AG08395 (cell line): ENCODE measurements at regions not wholly inside any gene's neighbourhood (a gene's known extent, or its start where the extent isn't known, plus 50 kb on each side); places are given as distances from the start of the nearest gene placed in this dataset.

Source experiments
- DNase-seq: peaks from one replicate; pipeline ENCODE4 v3.0.0; 2012; ENCODE audit warnings: mixed read lengths, low spot score

DNA sequence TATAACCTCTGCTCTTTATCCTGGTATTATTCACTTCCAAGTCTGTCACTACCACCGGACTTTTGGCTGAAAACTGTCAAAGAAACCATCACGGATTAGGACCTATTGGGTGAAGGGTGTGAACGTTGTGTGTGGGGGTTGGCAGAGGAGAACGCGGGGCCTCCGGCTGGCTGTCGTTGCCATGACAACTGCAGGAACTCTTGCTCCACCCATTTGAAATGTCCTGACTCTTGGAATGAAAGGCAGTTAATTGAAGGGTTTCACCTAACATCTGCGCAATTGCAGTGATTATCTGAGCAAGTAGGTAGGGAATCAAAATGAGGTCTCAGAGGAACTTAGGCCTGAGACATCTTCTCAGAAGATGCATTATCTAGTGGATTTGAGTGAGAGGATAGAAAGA, 60.9 kb upstream of the CLMP start:
- no peak for DNase-seq

DNA sequence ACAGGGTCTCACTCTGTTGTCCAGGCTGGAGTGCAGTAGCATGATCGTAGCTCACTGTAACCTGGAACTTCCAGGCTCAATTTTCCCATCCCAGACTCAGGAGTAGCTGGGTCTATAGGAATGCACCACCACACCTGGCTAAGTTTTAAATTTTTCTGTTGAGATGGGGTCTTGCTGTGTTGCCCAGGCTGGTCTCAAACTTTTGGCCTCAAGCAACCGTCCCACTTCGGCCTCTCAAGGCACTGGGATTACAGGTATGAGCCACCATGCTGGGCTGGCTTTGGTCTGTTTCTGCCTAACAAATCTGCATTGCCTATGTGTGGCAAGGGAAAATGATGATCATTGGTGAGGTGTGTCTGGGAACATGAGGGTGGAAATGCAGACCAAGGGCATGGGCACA, 59.3 kb upstream of the CLMP start:
- no peak for DNase-seq

GRCh38 chr11:123253911-123254310, 58.9 kb upstream of the CLMP start:
- no peak for DNase-seq

- no peak for DNase-seq
Observed at GRCh38 chr11:123253223-123253622, 58.2 kb upstream of the CLMP start.

DNA sequence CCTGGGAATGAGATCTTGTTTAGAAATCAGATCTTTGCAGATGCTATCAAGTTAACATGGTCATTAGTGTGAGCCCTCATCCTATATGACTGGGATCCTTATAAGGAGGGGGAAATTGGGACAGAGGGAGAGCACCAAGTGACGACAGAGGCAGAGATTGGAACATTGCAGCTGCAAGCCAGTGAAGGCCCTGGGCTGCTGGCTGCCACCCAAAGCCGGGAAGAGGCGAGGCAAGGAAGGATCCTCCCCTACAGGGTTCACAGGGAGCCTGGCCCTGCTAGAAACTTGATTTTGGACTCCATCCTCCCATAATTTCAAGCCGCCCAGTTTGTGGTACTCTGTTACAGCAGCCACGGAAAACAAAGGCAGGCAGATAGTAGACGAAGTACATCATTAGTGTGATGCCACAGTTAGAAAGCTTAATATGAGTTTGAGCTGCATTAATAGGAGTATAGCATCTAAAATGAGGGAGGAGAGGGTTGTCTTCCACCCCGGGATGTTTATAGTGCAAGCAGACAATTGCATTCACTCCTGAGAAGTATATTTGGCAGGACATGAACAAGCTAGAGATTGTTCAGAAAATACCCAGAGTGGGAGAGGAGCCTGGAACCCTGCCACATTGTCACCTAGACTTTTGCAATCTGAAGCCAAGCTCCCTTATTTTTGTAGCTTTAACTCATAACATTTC, 56.8 kb upstream of the CLMP start:
- peak; percentile 52 for DNase-seq

DNA sequence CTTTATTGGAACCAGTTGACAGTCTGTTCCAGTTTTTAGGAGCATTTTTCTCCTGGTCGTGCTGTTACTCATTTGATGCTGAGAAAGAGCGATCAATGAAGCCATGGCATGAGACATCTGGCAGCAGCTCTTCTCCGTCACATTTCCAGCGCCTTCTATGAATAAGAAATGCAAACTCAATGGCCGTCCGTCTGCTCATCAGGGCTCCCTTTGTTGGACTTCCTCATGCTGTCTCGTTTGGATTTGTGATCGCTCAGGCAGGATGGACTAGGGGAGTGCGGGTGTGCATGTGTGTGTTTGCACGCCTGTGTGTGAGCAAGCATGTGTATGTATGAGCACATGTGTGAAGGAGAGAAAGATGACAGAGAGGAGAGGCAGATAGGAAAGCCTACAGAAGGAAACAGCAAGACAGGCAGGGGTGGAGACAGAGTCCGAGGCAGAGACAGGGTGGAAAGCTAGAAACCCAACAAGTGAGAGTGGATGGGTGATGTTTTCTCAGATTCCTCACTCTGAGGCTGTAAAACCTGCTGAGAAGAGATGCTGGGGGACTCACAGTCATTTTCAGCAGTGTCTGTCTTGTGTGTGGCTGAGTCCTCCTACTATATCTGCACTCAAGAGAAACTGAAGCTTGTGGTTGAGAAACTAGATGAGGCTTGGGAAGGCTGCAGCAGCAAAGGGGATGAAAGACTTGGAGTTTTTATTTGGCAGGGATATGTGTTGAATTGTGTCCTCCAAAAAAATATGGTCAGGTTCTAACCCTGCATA, 56.0 kb upstream of the CLMP start:
- no peak for DNase-seq

DNA sequence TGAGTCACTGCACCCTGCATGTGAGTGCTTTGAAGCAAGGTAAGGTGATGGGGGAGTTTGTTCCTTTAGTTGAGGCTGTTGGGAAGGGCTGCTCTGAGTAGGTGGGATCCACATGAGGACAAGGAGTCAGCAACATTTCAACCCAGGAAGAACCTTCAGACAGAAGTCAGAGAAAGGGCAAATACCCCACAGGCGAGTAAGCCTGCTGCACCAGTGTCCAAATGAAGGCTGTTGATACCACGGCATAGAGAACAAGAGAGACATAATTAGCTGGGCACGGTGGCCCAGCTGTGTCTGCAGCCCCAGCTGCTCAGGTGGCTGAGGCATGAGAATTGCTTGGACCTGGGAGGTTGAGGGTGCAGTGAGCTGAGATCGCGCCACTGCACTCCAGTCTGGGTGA, 54.3 kb upstream of the CLMP start:
- peak; percentile 42 for DNase-seq

GRCh38 chr11:123247813-123248379, 52.8 kb upstream of the CLMP start:
- no peak for DNase-seq

GRCh38 chr11:123247496-123247799, 52.4 kb upstream of the CLMP start:
- no peak for DNase-seq

DNA sequence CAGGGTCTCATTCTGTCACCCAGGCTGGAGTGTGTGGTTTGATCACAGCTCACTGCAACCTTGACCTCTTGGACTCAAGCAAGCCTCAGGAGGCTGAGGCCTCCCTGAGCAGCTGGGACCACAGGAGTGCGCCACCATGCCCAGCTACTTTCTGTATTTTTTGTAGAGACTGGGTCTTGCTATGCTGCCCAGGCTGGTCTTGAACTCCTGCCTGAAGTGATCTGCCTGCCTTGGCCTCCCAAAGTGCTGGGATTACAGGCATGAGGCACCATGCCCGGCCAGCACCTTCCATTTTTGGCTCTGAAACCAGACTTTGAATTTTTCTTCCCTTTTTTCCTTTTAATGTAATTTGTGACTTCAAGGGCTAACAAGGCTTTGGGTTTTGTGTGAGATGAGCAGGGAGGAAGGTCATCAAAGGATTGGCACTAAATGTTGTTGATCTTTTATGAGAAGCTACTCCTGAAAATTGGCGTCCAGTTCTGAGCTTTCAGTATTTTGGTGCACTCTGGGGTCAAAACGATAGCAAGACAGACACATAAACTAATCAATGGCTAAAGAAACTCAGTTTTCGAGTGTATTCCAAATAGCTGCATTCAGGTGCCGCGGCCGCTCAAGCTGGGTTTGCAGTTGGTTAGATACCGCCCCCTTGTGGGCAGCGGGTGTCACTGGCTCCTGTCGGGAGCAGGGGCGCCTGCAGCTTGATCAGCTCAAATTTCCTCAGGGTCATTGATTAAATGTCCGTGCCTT, 51.9 kb upstream of the CLMP start:
- peak; percentile 82 for DNase-seq

DNA sequence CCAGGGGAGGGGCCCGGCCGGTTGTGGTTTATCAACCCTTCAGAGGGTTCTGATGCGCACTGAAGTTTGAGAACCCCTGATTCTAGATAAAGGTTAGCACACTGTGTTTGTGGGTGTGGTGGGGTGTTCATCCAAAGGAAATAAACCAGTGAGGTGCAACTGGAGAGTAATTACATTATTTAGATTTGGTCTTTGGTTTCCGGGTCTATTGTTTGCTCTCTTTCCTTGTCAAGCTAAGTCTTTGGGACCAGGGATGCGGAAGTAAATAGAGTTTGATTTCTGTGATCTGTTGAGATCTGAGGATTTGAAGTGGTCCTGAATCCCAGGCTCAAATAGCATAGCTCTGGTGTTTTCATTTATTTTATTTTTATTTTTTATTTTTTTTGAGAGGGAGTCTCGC, 50.5 kb upstream of the CLMP start:
- DNase-seq = no peak
